Pancreas (tissue), 10 donors: ENCODE measurements at regions not wholly inside any gene's neighbourhood (a gene's known extent, or its start where the extent isn't known, plus 50 kb on each side); places are given as distances from the start of the nearest gene placed in this dataset.

Experiments
- ATAC-seq, 4 donors: fragments of 200-7000 bp; cut with Tn5 transposase; one replicate each; pipeline versions ENCODE4 v1.8.0 to v1.9.1; 2020; ENCODE audit warnings: mild to moderate bottlenecking in 4 of 4, moderate library complexity in 4 of 4
- DNase-seq, 6 donors: peaks; one replicate each; pipeline ENCODE4 v3.0.0-alpha.2; 2020
- FAIRE-seq: peaks from 2 replicates; lab custom pipeline; 2012; peaks lifted over from hg19 to GRCh38; lab: Jason Lieb, UNC
- H3K27ac ChIP-seq, 4 donors: fragments of 200-600 bp; sonication (generic); 1 replicate in 3 of 4; 2 replicates in 1 of 4; pipeline versions ENCODE4 v1.5.0 to v1.8.0; 2020
- H3K27me3 ChIP-seq, 4 donors: fragments of 200-600 bp; one replicate each; pipeline ENCODE4 v1.8.0; 2021
- H3K36me3 ChIP-seq, 3 donors: fragments of 200-600 bp; sonication (generic) in 1 of 3; one replicate each; pipeline versions ENCODE4 v1.5.0 to v1.8.0; 2020 to 2021
- H3K4me1 ChIP-seq, 3 donors: fragments of 200-600 bp; one replicate each; pipeline ENCODE4 v1.8.0; 2021
- H3K4me3 ChIP-seq, 4 donors: fragments of 200-600 bp; sonication (generic) in 2 of 4; one replicate each; pipeline versions ENCODE4 v1.5.0 to v1.8.0; 2020 to 2021
- H3K9me3 ChIP-seq, 4 donors: fragments of 200-600 bp; one replicate each; pipeline ENCODE4 v1.8.0; 2021
- CTCF ChIP-seq, 4 donors: fragments of 200-600 bp; sonication (generic) in 3 of 4; IDR thresholded peaks; one replicate each; pipeline versions ENCODE4 v1.5.0 to v1.8.0; 2021; ENCODE audit warnings: antibody characterized with exemption in 4 of 4
- WGBS, 2 donors: extraction: QIAGEN DNeasy Blood & Tissue Kit; methylation state at CpG; one replicate each; pipeline ENCODE4 v1.1.7; 2013; 5-methylcytosine and 5-hydroxymethylcytosine counted together
- intact Hi-C, 3 donors: fragments of 100-400 bp; cut with DNase I; formaldehyde crosslinking; loops; one replicate each; pipeline versions ENCODE4 v1.11.1 to v1.14.2; 2022
- donor health status: healthy with polysubstance abuse.
- donor health status: DM: no; HTN: no; CAD: no; lungs with moderate emphysema.
- donor health status: DM: no; HTN: no; CAD: no.
- donor health status: control.
- donor health status: control.
- donor health status: Bipolar disorder and iron deficiency.
- donor health status: DM: yes; HTN: yes; CAD: no.
- donor health status: DM: no; HTN: no; CAD: no.
- donor health status: DM: no; HTN: no; CAD: no.
- donor health status: DM: yes; HTN: yes; CAD: no.

GRCh38 chr5:89190515-89191265 lies 307.7 kb upstream of the MEF2C start:
- intact Hi-C loops: no loop called here
- 73 to 88% methylated on average over 3 of the region's 3 CpGs for WGBS, 2 donors
- no peak overlapping the region for H3K27ac ChIP-seq
- H3K36me3 ChIP-seq: no peaks in the 10 kb centered on the region
- no peaks in the 10 kb centered on the region for H3K9me3 ChIP-seq
- no peak overlapping the region for H3K4me3 ChIP-seq
- no peak for DNase-seq
- no peak for TF ChIP-seq CTCF (IDR thresholded peaks at IDR 0.05)
- no peak for ATAC-seq
- no peaks in the 10 kb centered on the region for H3K4me1 ChIP-seq
- no peaks in the 10 kb centered on the region for H3K27me3 ChIP-seq
- FAIRE-seq: no peak

GRCh38 chr5:89187883-89188465 lies 305.0 kb upstream of the MEF2C start:
- no peak overlapping the region for H3K27ac ChIP-seq
- DNase-seq (no peak), FAIRE-seq (peak; percentile 75), ATAC-seq (no peak)
- H3K27me3 ChIP-seq: no peaks in the 10 kb centered on the region
- no peaks in the 10 kb centered on the region for H3K4me1 ChIP-seq
- TF ChIP-seq CTCF (IDR thresholded peaks at IDR 0.05): no peak
- intact Hi-C loops: no loop called here
- no peaks in the 10 kb centered on the region for H3K9me3 ChIP-seq
- no peaks in the 10 kb centered on the region for H3K36me3 ChIP-seq
- WGBS, 2 donors: 95 to 99% methylated on average over 1 of the region's 1 CpG
- H3K4me3 ChIP-seq: no peak overlapping the region

GRCh38 chr5:89187268-89187667 lies 304.3 kb upstream of the MEF2C start:
- H3K9me3 ChIP-seq: no peaks in the 10 kb centered on the region
- H3K27me3 ChIP-seq: no peaks in the 10 kb centered on the region
- FAIRE-seq: no peak
- no peak for DNase-seq
- ATAC-seq: no peak
- no peak overlapping the region for H3K4me3 ChIP-seq
- H3K4me1 ChIP-seq: no peaks in the 10 kb centered on the region
- intact Hi-C loops: no loop called here
- no peak overlapping the region for H3K27ac ChIP-seq
- no peak for TF ChIP-seq CTCF (IDR thresholded peaks at IDR 0.05)
- H3K36me3 ChIP-seq: no peaks in the 10 kb centered on the region

- no peaks in the 10 kb centered on the region for H3K36me3 ChIP-seq
- intact Hi-C loops: no loop called here
- no peaks in the 10 kb centered on the region for H3K9me3 ChIP-seq
- H3K27ac ChIP-seq: no peak overlapping the region
- no peak overlapping the region for H3K4me3 ChIP-seq
- H3K4me1 ChIP-seq: no peaks in the 10 kb centered on the region
- ATAC-seq: no peak
- no peak for FAIRE-seq
- no peak for TF ChIP-seq CTCF (IDR thresholded peaks at IDR 0.05)
- no peaks in the 10 kb centered on the region for H3K27me3 ChIP-seq
- DNase-seq: no peak
Observed at GRCh38 chr5:89181546-89181945, 298.6 kb upstream of the MEF2C start.

GRCh38 chr5:89179731-89180130 lies 296.7 kb upstream of the MEF2C start:
- 79 to 85% methylated on average over 3 of the region's 3 CpGs for WGBS, 2 donors
- intact Hi-C loops: no loop called here
- H3K4me1 ChIP-seq: no peaks in the 10 kb centered on the region
- H3K9me3 ChIP-seq: no peaks in the 10 kb centered on the region
- ATAC-seq: no peak
- H3K36me3 ChIP-seq: no peaks in the 10 kb centered on the region
- FAIRE-seq: no peak
- no peak for TF ChIP-seq CTCF (IDR thresholded peaks at IDR 0.05)
- no peak overlapping the region for H3K4me3 ChIP-seq
- no peak for DNase-seq
- no peak overlapping the region for H3K27ac ChIP-seq
- H3K27me3 ChIP-seq: no peaks in the 10 kb centered on the region
